WTC11 (cell line): ENCODE measurements at regions not wholly inside any gene's neighbourhood (a gene's known extent, or its start where the extent isn't known, plus 50 kb on each side); places are given as distances from the start of the nearest gene placed in this dataset.

Experiments used
- ATAC-seq: fragments of 200-7000 bp; cut with Tn5 transposase; 2 replicates; pipeline ENCODE4 v1.10.0; 2021; ENCODE audit warnings: mild to moderate bottlenecking, moderate library complexity
- CTCF ChIA-PET: fragments of 300-600 bp; sonication (Branson Sonifier 250); formaldehyde crosslinking; loops from one replicate; lab custom pipeline; 2021; ENCODE audit warnings: antibody characterized with exemption; lab: Charles Lee
- POLR2A ChIA-PET: fragments of 350-600 bp; sonication (Branson Sonifier 250); formaldehyde crosslinking; loops from one replicate; lab custom pipeline; 2021; ENCODE audit warnings: antibody characterized with exemption; lab: Charles Lee
- DNase-seq: peaks from one replicate; pipeline ENCODE4 v3.0.0; 2021; ENCODE audit warnings: low spot score
- H3K27ac Mint-ChIP-seq: 2 replicates; pipeline ENCODE4 v1.8.0; 2021; ENCODE audit warnings: mixed read lengths
- H3K27me3 Mint-ChIP-seq: 2 replicates; pipeline ENCODE4 v1.8.0; 2021; ENCODE audit warnings: low read depth, mild to moderate bottlenecking, moderate library complexity, mixed read lengths
- H3K36me3 Mint-ChIP-seq: 2 replicates; pipeline ENCODE4 v1.8.0; 2021; ENCODE audit warnings: mixed read lengths
- H3K4me1 Mint-ChIP-seq: 2 replicates; pipeline ENCODE4 v1.8.0; 2022; ENCODE audit warnings: mixed read lengths
- H3K4me3 Mint-ChIP-seq: 2 replicates; pipeline ENCODE4 v1.8.0; 2021; ENCODE audit warnings: mild to moderate bottlenecking, moderate library complexity, mixed read lengths
- H3K9me3 Mint-ChIP-seq: 2 replicates; pipeline ENCODE4 v1.8.0; 2021; ENCODE audit warnings: mixed read lengths
- ATF6 ChIP-seq: sonication (generic); formaldehyde crosslinking; IDR thresholded peaks from 2 replicates; pipeline ENCODE4 v1.8.1; 2023; ENCODE audit warnings: mild to moderate bottlenecking, missing genetic modification reagents
- CTCF ChIP-seq: fragments of 200-600 bp; IDR thresholded peaks from 2 replicates; pipeline ENCODE4 v1.8.0; 2022; ENCODE audit warnings: antibody characterized with exemption
- E2F4 ChIP-seq: sonication (generic); formaldehyde crosslinking; IDR thresholded peaks from 2 replicates; pipeline ENCODE4 v1.8.1; 2022; ENCODE audit warnings: low read depth, mild to moderate bottlenecking, moderate library complexity, missing genetic modification reagents, borderline replicate concordance
- E2F5 ChIP-seq: sonication (generic); formaldehyde crosslinking; IDR thresholded peaks from 2 replicates; pipeline ENCODE4 v1.8.1; 2022; ENCODE audit warnings: mild to moderate bottlenecking, moderate library complexity, missing genetic modification reagents
- GTF2I ChIP-seq: fragments of 250-450 bp; sonication (Bioruptor Pico); conservative IDR thresholded peaks from 2 replicates; pipeline ENCODE4 v1.4.0; 2021; ENCODE audit warnings: mild to moderate bottlenecking
- MAX ChIP-seq: sonication (generic); formaldehyde crosslinking; IDR thresholded peaks from 2 replicates; pipeline ENCODE4 v1.8.0; 2022; ENCODE audit warnings: mild to moderate bottlenecking, missing genetic modification reagents
- MLX ChIP-seq: sonication (generic); formaldehyde crosslinking; IDR thresholded peaks from 2 replicates; pipeline ENCODE4 v1.8.1; 2023; ENCODE audit warnings: mild to moderate bottlenecking, missing genetic modification reagents, moderate library complexity
- MXD4 ChIP-seq: fragments of 250-450 bp; sonication (Bioruptor Pico); IDR thresholded peaks from 2 replicates; pipeline ENCODE4 v1.8.0; 2021; ENCODE audit warnings: mild to moderate bottlenecking, moderate library complexity, borderline replicate concordance
- NFE2L1 ChIP-seq: sonication (generic); formaldehyde crosslinking; IDR thresholded peaks from 2 replicates; pipeline ENCODE4 v1.8.1; 2023; ENCODE audit warnings: missing genetic modification reagents
- NR1H2 ChIP-seq: sonication (generic); formaldehyde crosslinking; IDR thresholded peaks from 2 replicates; pipeline ENCODE4 v1.9.0; 2021; ENCODE audit warnings: mild to moderate bottlenecking, moderate library complexity, missing genetic modification reagents
- PRRX2 ChIP-seq: fragments of 250-450 bp; sonication (Bioruptor Pico); IDR thresholded peaks from 2 replicates; pipeline ENCODE4 v1.8.0; 2021; ENCODE audit warnings: mild to moderate bottlenecking
- SOX15 ChIP-seq: fragments of 250-450 bp; sonication (Bioruptor Pico); IDR thresholded peaks from 2 replicates; pipeline ENCODE4 v1.9.0; 2021; ENCODE audit warnings: mild to moderate bottlenecking
- STAT6 ChIP-seq: sonication (generic); formaldehyde crosslinking; conservative IDR thresholded peaks from 2 replicates; pipeline ENCODE4 v1.8.1; 2023; ENCODE audit warnings: mild to moderate bottlenecking, low read depth, missing genetic modification reagents, moderate library complexity
- TEAD4 ChIP-seq: sonication (generic); formaldehyde crosslinking; IDR thresholded peaks from 2 replicates; pipeline ENCODE4 v1.8.0; 2022; ENCODE audit warnings: mild to moderate bottlenecking, missing genetic modification reagents
- TP53 ChIP-seq: sonication (generic); formaldehyde crosslinking; IDR thresholded peaks from 2 replicates; pipeline ENCODE4 v1.8.1; 2023; ENCODE audit warnings: mild to moderate bottlenecking, missing genetic modification reagents
- ZNF219 ChIP-seq: sonication (generic); formaldehyde crosslinking; IDR thresholded peaks from 2 replicates; pipeline ENCODE4 v1.8.0; 2023; ENCODE audit warnings: missing genetic modification reagents, mild to moderate bottlenecking, borderline replicate concordance
- ZNF263 ChIP-seq: sonication (generic); formaldehyde crosslinking; IDR thresholded peaks from 2 replicates; pipeline ENCODE4 v1.8.1; 2022; ENCODE audit warnings: low read depth, mild to moderate bottlenecking, moderate library complexity, missing genetic modification reagents

GRCh38 chr4:153940916-153941315 lies 152.0 kb upstream of the SFRP2 start:
- H3K4me1 Mint-ChIP-seq: peaks cover 4% of the 10 kb centered on the region; the same call in 1 of the 2 replicates
- TF ChIP-seq CTCF: no peak
- no peak for TF ChIP-seq TP53 (CRISPR knock-in tag)
- no peak for TF ChIP-seq MAX (CRISPR knock-in tag)
- TF ChIP-seq MLX: no peak
- TF ChIP-seq E2F5: no peak
- TF ChIP-seq NR1H2 (CRISPR knock-in tag): no peak
- no peak for TF ChIP-seq ATF6 (CRISPR knock-in tag)
- no peak for TF ChIP-seq MXD4 (CRISPR knock-in tag)
- TF ChIP-seq, all 79 proteins: peak for 0
- Mint-ChIP-seq H3K27ac (no peak overlapping the region), H3K4me3 (no peak overlapping the region), H3K27me3 (no peaks in the 10 kb centered on the region; the same call in 1 of the 2 replicates), H3K36me3 (no peaks in the 10 kb centered on the region), H3K9me3 (no peaks in the 10 kb centered on the region)
- ATAC-seq (peak; percentile 94), DNase-seq (no peak)
- POLR2A ChIA-PET: no interaction called here
- CTCF ChIA-PET: no interaction called here

- H3K4me1 Mint-ChIP-seq: peaks cover 5% of the 10 kb centered on the region
- H3K27me3 Mint-ChIP-seq: no peaks in the 10 kb centered on the region; the same call in 1 of the 2 replicates
- no peaks in the 10 kb centered on the region for H3K36me3 Mint-ChIP-seq
- TF ChIP-seq PRRX2 (no peak), STAT6 (CRISPR knock-in tag) (no peak), GTF2I (CRISPR knock-in tag) (no peak), ZNF219 (CRISPR knock-in tag) (no peak), ZNF263 (CRISPR knock-in tag) (no peak), E2F5 (no peak), E2F4 (CRISPR knock-in tag) (no peak), SOX15 (CRISPR knock-in tag) (no peak), TEAD4 (CRISPR knock-in tag) (no peak), NFE2L1 (no peak)
- DNase-seq (no peak), ATAC-seq (no peak)
- H3K4me3 Mint-ChIP-seq: no peak overlapping the region
- ChIA-PET CTCF (interaction anchor here (1.0 kb wide), 1 partner anchor 110 kb away, joined by 3 read pairs; no protein-coding TSS in a partner anchor), POLR2A (no interaction called here)
- no peak overlapping the region for H3K27ac Mint-ChIP-seq
- H3K9me3 Mint-ChIP-seq: no peaks in the 10 kb centered on the region
Measured at GRCh38 chr4:153939570-153939969, 150.7 kb upstream of the SFRP2 start.
